ENCODE measurements at regions not wholly inside any gene's neighbourhood (a gene's known extent, or its start where the extent isn't known, plus 50 kb on each side); places are given as distances from the start of the nearest gene placed in this dataset.
A peak's percentile ranks its signal among the peaks of the same experiment; 100 is the strongest.

DNA sequence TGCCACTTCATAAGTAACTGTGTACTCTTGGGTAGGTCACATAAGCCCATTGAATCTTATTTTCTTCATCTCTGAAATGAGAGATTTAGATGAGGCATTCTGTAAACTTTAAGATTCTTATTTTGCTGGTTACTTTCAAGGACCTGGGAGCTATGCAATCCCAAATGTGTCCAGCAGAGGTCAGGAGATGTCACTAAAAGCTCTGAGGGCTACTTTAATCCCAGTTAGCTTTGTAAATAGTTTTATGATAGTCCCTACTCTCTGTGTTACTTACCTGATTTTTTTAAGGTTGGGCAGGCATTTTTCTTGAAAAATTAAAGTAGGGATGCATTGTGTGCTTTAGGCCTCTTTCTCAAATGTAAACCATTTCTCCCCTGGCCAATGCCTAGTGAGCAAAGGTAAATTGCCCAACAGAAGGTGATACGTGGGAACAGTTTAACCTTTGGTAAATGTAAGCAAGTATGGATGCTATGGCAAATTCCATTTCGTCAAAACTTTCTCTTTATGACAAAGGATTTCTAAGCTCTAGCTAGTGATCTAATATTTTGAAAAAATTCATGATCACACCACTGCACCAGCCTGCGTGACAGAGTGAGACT is 57.1 kb upstream of the WSB1 start:
- no peak overlapping the region for H3K4me3 ChIP-seq (ENCODE audit: low read depth, low read length)
- ChIA-PET CTCF (interaction anchor here (0.6 to 15.0 kb wide), 60 partner anchors 8 to 657 kb away, joined by 3 to 367 read pairs (median 4); partner anchors contain the start of genes KSR1 and WSB1), POLR2A (interaction anchor here (1.1 kb wide), 1 partner anchor 96 kb away, joined by 8 read pairs; no protein-coding TSS in a partner anchor)
- peak; percentile 16 for DNase-seq (ENCODE audit: low read depth, low spot score)
- TF ChIP-seq, protein P1, sequence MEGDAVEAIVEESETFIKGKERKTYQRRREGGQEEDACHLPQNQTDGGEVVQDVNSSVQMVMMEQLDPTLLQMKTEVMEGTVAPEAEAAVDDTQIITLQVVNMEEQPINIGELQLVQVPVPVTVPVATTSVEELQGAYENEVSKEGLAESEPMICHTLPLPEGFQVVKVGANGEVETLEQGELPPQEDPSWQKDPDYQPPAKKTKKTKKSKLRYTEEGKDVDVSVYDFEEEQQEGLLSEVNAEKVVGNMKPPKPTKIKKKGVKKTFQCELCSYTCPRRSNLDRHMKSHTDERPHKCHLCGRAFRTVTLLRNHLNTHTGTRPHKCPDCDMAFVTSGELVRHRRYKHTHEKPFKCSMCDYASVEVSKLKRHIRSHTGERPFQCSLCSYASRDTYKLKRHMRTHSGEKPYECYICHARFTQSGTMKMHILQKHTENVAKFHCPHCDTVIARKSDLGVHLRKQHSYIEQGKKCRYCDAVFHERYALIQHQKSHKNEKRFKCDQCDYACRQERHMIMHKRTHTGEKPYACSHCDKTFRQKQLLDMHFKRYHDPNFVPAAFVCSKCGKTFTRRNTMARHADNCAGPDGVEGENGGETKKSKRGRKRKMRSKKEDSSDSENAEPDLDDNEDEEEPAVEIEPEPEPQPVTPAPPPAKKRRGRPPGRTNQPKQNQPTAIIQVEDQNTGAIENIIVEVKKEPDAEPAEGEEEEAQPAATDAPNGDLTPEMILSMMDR (IDR thresholded peaks at IDR 0.05; ENCODE audit: insufficient read depth, low read length, missing control alignments) = peak; percentile 62

DNA sequence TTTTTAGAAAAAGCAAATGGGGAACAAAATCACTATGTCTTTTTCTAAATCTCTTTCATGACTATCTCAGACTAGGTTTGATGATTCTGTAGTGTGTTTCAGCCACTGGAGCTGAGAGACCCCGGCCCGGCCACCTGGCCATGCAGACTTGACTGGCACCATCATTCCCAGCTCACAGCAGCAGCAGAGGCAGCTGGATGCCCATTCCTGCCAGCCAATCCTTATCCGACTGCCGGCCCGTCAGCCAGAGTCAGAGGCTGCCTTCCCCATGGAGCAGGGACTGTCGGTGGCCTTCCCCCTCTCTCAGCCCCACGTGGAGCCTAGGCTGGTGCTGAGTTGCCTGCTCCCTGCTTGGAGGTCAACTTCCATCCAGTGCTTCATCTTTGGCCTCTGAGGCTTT is 56.0 kb upstream of the WSB1 start:
- CTCF ChIA-PET = interaction anchor here (0.8 to 15.0 kb wide), 28 partner anchors 7 to 415 kb away, joined by 3 to 367 read pairs (median 6); partner anchors contain the start of gene WSB1
- POLR2A ChIA-PET = no interaction called here
- H3K4me3 ChIP-seq (ENCODE audit: low read depth, low read length) = no peak overlapping the region
- TF ChIP-seq, protein P1 (IDR thresholded peaks at IDR 0.05; ENCODE audit: insufficient read depth, low read length, missing control alignments) = no peak
- no peak for DNase-seq (ENCODE audit: low read depth, low spot score)

DNA sequence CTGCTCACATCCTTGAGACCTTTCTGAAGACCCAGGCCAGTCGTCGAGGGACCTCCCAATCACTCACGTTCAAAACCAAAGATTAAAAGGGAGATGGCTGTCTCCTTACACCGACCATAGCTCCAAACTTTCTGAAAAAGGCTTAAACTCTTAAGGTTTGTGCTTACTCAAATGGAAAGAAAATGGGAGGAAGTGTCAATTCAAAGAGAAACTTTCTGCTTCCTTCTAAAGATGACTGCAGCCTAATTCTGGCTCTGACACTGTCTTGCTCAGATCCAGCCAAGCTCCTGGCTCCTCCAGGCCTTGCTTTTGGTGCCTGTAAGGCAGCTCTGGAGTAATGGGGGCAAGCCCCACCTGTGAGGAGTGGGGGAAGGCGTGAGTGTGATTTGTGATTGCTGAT is 54.9 kb upstream of the WSB1 start:
- ChIA-PET CTCF (interaction anchor here (1.0 to 15.0 kb wide), 9 partner anchors 12 to 413 kb away, joined by 3 to 367 read pairs (median 47); no protein-coding TSS in a partner anchor), POLR2A (no interaction called here)
- TF ChIP-seq, protein P1 (IDR thresholded peaks at IDR 0.05; ENCODE audit: insufficient read depth, low read length, missing control alignments) = no peak
- DNase-seq (ENCODE audit: low read depth, low spot score) = no peak
- H3K4me3 ChIP-seq (ENCODE audit: low read depth, low read length) = no peak overlapping the region

DNA sequence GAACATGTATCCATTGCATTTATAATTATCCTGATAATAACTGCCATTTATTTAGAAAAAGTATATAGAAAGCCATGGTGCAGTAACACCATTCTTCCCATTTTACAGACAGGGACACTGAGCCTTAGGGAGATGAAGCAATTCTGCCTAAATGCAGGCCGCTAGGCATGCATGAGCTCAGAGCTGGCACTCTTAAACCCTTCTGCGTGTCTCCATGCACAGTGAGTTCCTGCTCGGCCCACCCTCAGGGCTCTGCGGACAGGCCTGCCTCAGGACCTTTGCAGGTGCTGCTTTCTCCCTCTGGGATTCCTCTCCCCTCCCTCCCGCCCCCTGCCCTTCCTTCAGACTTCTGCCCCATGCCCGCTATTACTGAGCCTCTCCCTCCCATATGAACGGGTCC is 54.3 kb upstream of the WSB1 start:
- H3K4me3 ChIP-seq (ENCODE audit: low read depth, low read length) = no peak overlapping the region
- no peak for DNase-seq (ENCODE audit: low read depth, low spot score)
- ChIA-PET POLR2A (no interaction called here), CTCF (interaction anchor here (1.3 to 15.0 kb wide), 6 partner anchors 69 to 413 kb away, joined by 4 to 367 read pairs (median 121); no protein-coding TSS in a partner anchor)
- TF ChIP-seq, protein P1 (IDR thresholded peaks at IDR 0.05; ENCODE audit: insufficient read depth, low read length, missing control alignments) = no peak

DNA sequence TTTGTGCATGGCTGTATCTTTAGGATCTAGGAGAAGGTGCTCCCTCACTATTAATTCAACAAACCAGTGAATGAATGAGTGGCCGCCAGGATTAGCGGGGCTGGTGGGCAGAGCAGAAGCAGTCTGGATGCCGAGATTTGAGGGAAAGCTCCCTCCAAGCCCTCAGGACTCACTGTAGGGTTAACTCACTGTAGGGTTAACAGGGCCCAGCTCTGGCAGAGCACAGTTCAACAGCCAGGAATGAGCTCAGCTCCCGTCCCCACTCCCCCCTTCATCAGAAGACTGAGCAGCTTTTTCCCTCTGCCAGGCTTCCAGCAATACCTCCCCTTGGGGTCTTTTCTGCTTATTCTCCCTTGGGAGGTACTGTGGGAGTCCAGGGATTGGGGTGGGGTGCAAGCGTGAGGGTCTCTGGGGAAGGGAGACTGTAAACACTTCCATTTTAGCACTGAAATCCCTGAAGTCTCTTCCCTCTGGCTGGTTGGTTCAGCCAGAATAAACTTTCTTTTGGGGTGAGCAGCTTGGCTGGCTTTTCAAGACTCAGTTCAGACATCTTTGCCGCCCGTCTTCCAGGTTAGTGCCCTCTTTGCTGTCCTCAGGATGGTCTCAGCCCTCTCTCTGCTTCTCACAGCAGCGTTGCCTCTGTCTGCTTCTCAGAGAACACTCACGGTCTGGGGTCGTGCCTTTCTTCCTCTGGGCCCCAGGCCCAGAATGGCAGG is 53.7 kb upstream of the WSB1 start:
- no peak for DNase-seq (ENCODE audit: low read depth, low spot score)
- CTCF ChIA-PET = interaction anchor here (0.7 to 15.0 kb wide), 8 partner anchors 10 to 516 kb away, joined by 3 to 367 read pairs (median 20); no protein-coding TSS in a partner anchor
- no peak overlapping the region for H3K4me3 ChIP-seq (ENCODE audit: low read depth, low read length)
- POLR2A ChIA-PET = interaction anchor here (0.6 to 1.2 kb wide), 2 partner anchors 55 to 293 kb away, joined by 3 read pairs; no protein-coding TSS in a partner anchor
- TF ChIP-seq, protein P1 (IDR thresholded peaks at IDR 0.05; ENCODE audit: insufficient read depth, low read length, missing control alignments) = no peak

DNA sequence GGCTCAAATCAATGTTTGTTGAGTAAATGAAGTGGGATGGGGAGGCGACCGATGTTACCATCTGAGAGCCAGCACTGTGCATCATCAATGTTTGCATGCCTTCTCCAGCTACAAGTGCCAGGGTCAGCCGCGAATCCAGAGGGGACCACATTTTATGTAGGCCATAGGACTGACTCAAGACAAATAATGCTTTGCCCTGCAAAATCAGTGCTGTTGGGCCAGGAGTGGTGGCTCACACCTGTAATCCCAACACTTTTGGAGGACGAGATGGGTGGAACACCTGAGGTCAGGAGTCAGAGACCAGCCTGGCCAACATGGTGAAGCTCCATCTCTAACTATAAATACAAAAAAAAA is 53.1 kb upstream of the WSB1 start:
- POLR2A ChIA-PET = interaction anchor here (0.6 to 1.2 kb wide), 2 partner anchors 54 to 292 kb away, joined by 3 read pairs; no protein-coding TSS in a partner anchor
- TF ChIP-seq, protein P1 (IDR thresholded peaks at IDR 0.05; ENCODE audit: insufficient read depth, low read length, missing control alignments) = no peak
- CTCF ChIA-PET = interaction anchor here (0.7 to 15.0 kb wide), 7 partner anchors 9 to 515 kb away, joined by 3 to 367 read pairs (median 4); no protein-coding TSS in a partner anchor
- DNase-seq (ENCODE audit: low read depth, low spot score) = no peak
- no peak overlapping the region for H3K4me3 ChIP-seq (ENCODE audit: low read depth, low read length)

Data from AG04449 (cell line).